ENCODE measurements at regions not wholly inside any gene's neighbourhood (a gene's known extent, or its start where the extent isn't known, plus 50 kb on each side); places are given as distances from the start of the nearest gene placed in this dataset.

- TF ChIP-seq POLR2A (IDR thresholded peaks at IDR 0.05; ENCODE audit: low read depth, low read length): no peak
- no peak for DNase-seq (ENCODE audit: insufficient read length, low spot score)
- no peak for FAIRE-seq
Observed at GRCh38 chr14:25759920-25760655, 710.1 kb upstream of the STXBP6 start.

- no peak for DNase-seq (ENCODE audit: insufficient read length, low spot score)
- no peak for FAIRE-seq
- no peak for TF ChIP-seq POLR2A (IDR thresholded peaks at IDR 0.05; ENCODE audit: low read depth, low read length)
Observed at GRCh38 chr14:25759256-25759655, 709.3 kb upstream of the STXBP6 start.

DNA sequence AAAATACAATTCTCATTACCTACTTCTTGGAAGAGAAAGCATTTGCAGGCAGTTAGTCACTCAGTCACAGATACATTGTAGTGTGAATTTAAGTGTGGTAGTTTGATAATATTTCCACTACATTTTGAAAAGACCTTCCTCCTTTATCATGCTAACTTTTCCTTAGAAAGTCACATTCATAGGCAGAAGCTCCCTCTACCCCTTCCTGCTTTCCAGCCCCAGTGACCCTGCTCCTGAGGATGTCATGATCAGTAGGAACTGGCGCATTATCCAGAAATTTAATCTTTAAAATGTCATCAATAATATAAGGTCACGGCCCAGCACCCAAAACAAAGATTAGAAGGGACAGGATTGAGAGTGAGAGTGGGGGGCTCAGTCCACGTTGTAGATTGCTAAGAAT lies 707.4 kb upstream of the STXBP6 start:
- FAIRE-seq: no peak

GRCh38 chr14:25756876-25757275 lies 706.9 kb upstream of the STXBP6 start:
- no peak for DNase-seq (ENCODE audit: insufficient read length, low spot score)
- TF ChIP-seq POLR2A (IDR thresholded peaks at IDR 0.05; ENCODE audit: low read depth, low read length): no peak
- no peak for FAIRE-seq

More for the DNA sequence above, 707.4 kb upstream of the STXBP6 start:
- DNase-seq (ENCODE audit: insufficient read length, low spot score): no peak
- no peak for TF ChIP-seq POLR2A (IDR thresholded peaks at IDR 0.05; ENCODE audit: low read depth, low read length)

DNA sequence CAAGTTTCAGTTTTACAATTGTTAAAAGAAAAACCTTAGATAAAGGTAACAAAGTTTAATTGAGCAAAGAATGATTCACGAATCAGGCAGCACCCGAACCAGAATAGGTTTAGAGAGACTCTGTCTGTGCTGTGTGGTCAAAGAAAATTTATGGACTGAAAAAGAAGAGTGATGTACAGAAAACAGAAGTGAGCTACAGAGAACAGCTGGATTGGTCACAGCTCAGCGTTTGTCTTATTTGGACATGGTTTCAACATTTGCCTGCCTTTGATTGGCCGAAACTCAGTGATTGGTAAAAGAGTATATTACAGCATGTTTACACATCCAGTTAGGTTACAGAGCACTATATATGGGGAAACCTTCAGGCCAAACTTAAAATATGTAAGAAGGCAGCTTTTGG lies 703.2 kb upstream of the STXBP6 start:
- DNase-seq (ENCODE audit: insufficient read length, low spot score) (no peak), FAIRE-seq (no peak)
- TF ChIP-seq POLR2A (IDR thresholded peaks at IDR 0.05; ENCODE audit: low read depth, low read length): no peak

GRCh38 chr14:25750436-25750835 lies 700.5 kb upstream of the STXBP6 start:
- no peak for FAIRE-seq
- no peak for DNase-seq (ENCODE audit: insufficient read length, low spot score)
- TF ChIP-seq POLR2A (IDR thresholded peaks at IDR 0.05; ENCODE audit: low read depth, low read length): no peak

Data from H54 (cell line).